GM21723 (cell line): ENCODE measurements at regions not wholly inside any gene's neighbourhood (a gene's known extent, or its start where the extent isn't known, plus 50 kb on each side); places are given as distances from the start of the nearest gene placed in this dataset.

ENCODE experiments used
- ATAC-seq: cut with Tn5 transposase; IDR thresholded peaks from one replicate; pipeline ENCODE4 v1.9.1; 2021; ENCODE audit warnings: mild to moderate bottlenecking, moderate library complexity; ENCODE audit not compliant: unreplicated experiment

GRCh38 chr10:3290550-3290949 is 118.0 kb upstream of the PITRM1 start:
- no peak for ATAC-seq

- ATAC-seq = no peak
Observed at GRCh38 chr10:3287572-3288445, 115.2 kb upstream of the PITRM1 start.

- no peak for ATAC-seq
Observed at GRCh38 chr10:3282674-3283017, 110.1 kb upstream of the PITRM1 start.

- no peak for ATAC-seq
Observed at GRCh38 chr10:3281941-3282673, 109.5 kb upstream of the PITRM1 start.

- ATAC-seq = no peak
Observed at GRCh38 chr10:3278771-3279170, 106.2 kb upstream of the PITRM1 start.

GRCh38 chr10:3277566-3277965 is 105.0 kb upstream of the PITRM1 start:
- ATAC-seq = no peak

GRCh38 chr10:3274414-3274813 is 101.8 kb upstream of the PITRM1 start:
- ATAC-seq = no peak

GRCh38 chr10:3273966-3274365 is 101.4 kb upstream of the PITRM1 start:
- no peak for ATAC-seq

GRCh38 chr10:3272300-3272699 is 99.7 kb upstream of the PITRM1 start:
- ATAC-seq = no peak

GRCh38 chr10:3271354-3272115 is 99.0 kb upstream of the PITRM1 start:
- ATAC-seq = no peak

- no peak for ATAC-seq
Observed at GRCh38 chr10:3270577-3271316, 98.2 kb upstream of the PITRM1 start.

- no peak for ATAC-seq
Observed at GRCh38 chr10:3268025-3268424, 95.4 kb upstream of the PITRM1 start.

GRCh38 chr10:3265088-3265487 is 92.5 kb upstream of the PITRM1 start:
- no peak for ATAC-seq

GRCh38 chr10:3264161-3264761 is 91.7 kb upstream of the PITRM1 start:
- ATAC-seq = no peak

GRCh38 chr10:3263747-3264146 is 91.2 kb upstream of the PITRM1 start:
- ATAC-seq = no peak

GRCh38 chr10:3263082-3263481 is 90.5 kb upstream of the PITRM1 start:
- ATAC-seq = no peak

- ATAC-seq = no peak
Observed at GRCh38 chr10:3261921-3262320, 89.3 kb upstream of the PITRM1 start.

GRCh38 chr10:3260066-3260834 is 87.7 kb upstream of the PITRM1 start:
- ATAC-seq = no peak

- no peak for ATAC-seq
Observed at GRCh38 chr10:3259499-3259898, 86.9 kb upstream of the PITRM1 start.

- ATAC-seq = no peak
Observed at GRCh38 chr10:3258394-3258793, 85.8 kb upstream of the PITRM1 start.
